ENCODE measurements at regions not wholly inside any gene's neighbourhood (a gene's known extent, or its start where the extent isn't known, plus 50 kb on each side); places are given as distances from the start of the nearest gene placed in this dataset.

DNA sequence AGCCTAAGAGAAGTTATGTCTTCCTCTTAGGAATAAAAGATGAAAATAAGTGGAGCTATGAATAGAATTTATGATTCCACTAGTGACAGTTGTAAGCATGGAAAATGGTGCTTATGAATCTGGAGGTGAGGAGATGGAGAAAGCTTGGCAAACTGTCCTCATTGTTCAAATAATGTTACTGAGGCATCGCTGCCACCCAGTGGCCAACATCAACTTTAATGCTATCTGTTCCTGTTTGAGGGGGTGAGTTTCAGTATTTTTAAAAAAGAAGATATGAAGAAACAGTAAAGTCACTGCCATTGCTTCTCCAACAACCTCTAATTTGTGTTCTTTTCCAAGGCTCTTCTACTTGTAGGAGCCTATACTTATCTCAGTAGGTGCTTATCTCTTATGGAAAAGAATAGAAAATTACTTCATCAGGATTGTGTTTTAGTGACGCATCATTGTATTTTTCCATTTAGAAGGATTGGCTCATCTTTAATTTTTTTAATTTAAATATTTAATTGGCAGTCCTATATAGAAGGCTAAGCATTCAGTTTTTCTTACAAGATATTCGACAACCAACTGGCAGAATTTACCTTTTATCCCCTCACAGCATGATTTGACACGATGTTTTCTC lies 260.4 kb upstream of the P2RY1 start:
- no peak overlapping the region for H3K4me3 Mint-ChIP-seq (ENCODE audit: low read depth, unreplicated experiment)
- no peaks in the 10 kb centered on the region for H3K4me1 Mint-ChIP-seq (ENCODE audit: low read depth, unreplicated experiment)
- no peaks in the 10 kb centered on the region for H3K9me3 Mint-ChIP-seq (ENCODE audit: low read depth, unreplicated experiment)
- intact Hi-C loops (cut with micrococcal nuclease; ENCODE audit: unreplicated experiment): loop anchor here (1.0 to 5.0 kb wide), 4 partner anchors 66 to 387 kb away; no protein-coding TSS in a partner anchor
- TF ChIP-seq, protein P1, sequence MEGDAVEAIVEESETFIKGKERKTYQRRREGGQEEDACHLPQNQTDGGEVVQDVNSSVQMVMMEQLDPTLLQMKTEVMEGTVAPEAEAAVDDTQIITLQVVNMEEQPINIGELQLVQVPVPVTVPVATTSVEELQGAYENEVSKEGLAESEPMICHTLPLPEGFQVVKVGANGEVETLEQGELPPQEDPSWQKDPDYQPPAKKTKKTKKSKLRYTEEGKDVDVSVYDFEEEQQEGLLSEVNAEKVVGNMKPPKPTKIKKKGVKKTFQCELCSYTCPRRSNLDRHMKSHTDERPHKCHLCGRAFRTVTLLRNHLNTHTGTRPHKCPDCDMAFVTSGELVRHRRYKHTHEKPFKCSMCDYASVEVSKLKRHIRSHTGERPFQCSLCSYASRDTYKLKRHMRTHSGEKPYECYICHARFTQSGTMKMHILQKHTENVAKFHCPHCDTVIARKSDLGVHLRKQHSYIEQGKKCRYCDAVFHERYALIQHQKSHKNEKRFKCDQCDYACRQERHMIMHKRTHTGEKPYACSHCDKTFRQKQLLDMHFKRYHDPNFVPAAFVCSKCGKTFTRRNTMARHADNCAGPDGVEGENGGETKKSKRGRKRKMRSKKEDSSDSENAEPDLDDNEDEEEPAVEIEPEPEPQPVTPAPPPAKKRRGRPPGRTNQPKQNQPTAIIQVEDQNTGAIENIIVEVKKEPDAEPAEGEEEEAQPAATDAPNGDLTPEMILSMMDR (IDR thresholded peaks at IDR 0.05; ENCODE audit: unreplicated experiment): peak; percentile 47
- no TSS peak for BruUV-seq (replicated peaks)
- DNase-seq: peak; percentile 60
- no peak overlapping the region for H3K27ac Mint-ChIP-seq (ENCODE audit: unreplicated experiment)
- H3K27me3 Mint-ChIP-seq (ENCODE audit: unreplicated experiment): no peaks in the 10 kb centered on the region
- no peaks in the 10 kb centered on the region for H3K36me3 Mint-ChIP-seq (ENCODE audit: insufficient read depth, unreplicated experiment)
- CTCF ChIA-PET: interaction anchor here (0.8 to 1.6 kb wide), 8 partner anchors 50 to 260 kb away, joined by 3 to 7 read pairs (median 4); partner anchors contain the start of gene P2RY1

DNA sequence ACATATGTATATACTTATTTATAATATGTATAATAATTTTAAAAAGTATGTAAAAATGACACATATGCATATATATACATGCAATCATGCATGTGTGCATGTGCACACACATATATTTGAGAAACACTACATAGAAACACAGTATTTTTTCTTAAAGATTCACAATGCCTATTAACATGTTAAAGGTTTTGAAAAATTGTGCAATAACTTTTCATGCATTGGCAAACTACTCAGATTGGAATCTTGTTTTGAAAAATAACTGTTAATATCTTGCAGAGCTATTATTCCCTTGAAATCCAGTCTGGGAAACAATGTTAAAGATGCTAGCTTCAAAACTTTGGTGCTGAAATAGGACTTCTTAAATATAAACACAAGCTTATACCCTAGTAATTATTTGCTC lies 256.2 kb upstream of the P2RY1 start:
- CTCF ChIA-PET: no interaction called here
- H3K36me3 Mint-ChIP-seq (ENCODE audit: insufficient read depth, unreplicated experiment): no peaks in the 10 kb centered on the region
- H3K27me3 Mint-ChIP-seq (ENCODE audit: unreplicated experiment): no peaks in the 10 kb centered on the region
- H3K4me1 Mint-ChIP-seq (ENCODE audit: low read depth, unreplicated experiment): no peaks in the 10 kb centered on the region
- intact Hi-C loops (cut with micrococcal nuclease; ENCODE audit: unreplicated experiment): no loop called here
- no TSS peak for BruUV-seq (replicated peaks)
- H3K27ac Mint-ChIP-seq (ENCODE audit: unreplicated experiment): no peak overlapping the region
- no peaks in the 10 kb centered on the region for H3K9me3 Mint-ChIP-seq (ENCODE audit: low read depth, unreplicated experiment)
- no peak for DNase-seq
- TF ChIP-seq, protein P1 (IDR thresholded peaks at IDR 0.05; ENCODE audit: unreplicated experiment): no peak
- no peak overlapping the region for H3K4me3 Mint-ChIP-seq (ENCODE audit: low read depth, unreplicated experiment)

DNA sequence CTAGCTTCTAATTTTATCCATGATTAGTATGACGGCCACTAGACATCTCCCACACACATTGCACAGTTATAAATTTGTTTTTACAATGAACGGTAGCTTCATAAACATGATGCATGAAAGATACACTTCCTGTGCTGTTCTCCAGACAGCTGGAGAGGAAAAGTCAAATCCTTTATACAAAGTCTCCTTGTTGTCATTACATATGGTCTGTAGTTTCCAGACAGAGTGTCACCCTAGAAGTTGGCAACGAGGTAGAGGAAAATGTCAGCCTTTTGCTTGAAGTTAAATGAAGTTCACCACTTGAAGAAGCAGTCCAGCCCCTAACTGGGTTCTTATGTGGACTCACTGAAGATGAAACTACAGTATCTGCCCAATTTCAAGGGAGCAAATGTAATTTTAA lies 253.0 kb upstream of the P2RY1 start:
- H3K27me3 Mint-ChIP-seq (ENCODE audit: unreplicated experiment): no peaks in the 10 kb centered on the region
- H3K9me3 Mint-ChIP-seq (ENCODE audit: low read depth, unreplicated experiment): no peaks in the 10 kb centered on the region
- no TSS peak for BruUV-seq (replicated peaks)
- no peaks in the 10 kb centered on the region for H3K36me3 Mint-ChIP-seq (ENCODE audit: insufficient read depth, unreplicated experiment)
- no peaks in the 10 kb centered on the region for H3K4me1 Mint-ChIP-seq (ENCODE audit: low read depth, unreplicated experiment)
- CTCF ChIA-PET: no interaction called here
- TF ChIP-seq, protein P1 (IDR thresholded peaks at IDR 0.05; ENCODE audit: unreplicated experiment): no peak
- intact Hi-C loops (cut with micrococcal nuclease; ENCODE audit: unreplicated experiment): no loop called here
- H3K27ac Mint-ChIP-seq (ENCODE audit: unreplicated experiment): no peak overlapping the region
- no peak overlapping the region for H3K4me3 Mint-ChIP-seq (ENCODE audit: low read depth, unreplicated experiment)
- DNase-seq: no peak

DNA sequence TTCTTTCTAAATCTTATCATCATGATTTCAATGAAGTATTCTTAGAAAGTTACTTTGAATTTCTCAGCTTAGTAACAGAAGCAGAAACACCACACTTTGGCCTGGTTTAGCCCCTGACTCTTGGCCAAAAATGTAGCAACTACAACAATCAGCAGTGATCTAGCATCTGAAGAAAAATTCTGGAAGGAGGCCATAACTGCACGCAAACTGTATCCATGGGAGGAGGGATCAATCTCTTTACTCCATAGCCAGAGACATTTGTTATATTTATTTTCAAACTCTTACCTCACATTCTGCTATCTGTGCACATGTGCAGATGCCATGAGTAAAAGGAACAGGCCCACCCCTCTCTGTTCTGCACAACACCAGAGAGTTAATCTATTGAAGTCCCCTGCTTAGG lies 251.0 kb upstream of the P2RY1 start:
- H3K27me3 Mint-ChIP-seq (ENCODE audit: unreplicated experiment): no peaks in the 10 kb centered on the region
- H3K36me3 Mint-ChIP-seq (ENCODE audit: insufficient read depth, unreplicated experiment): no peaks in the 10 kb centered on the region
- no TSS peak for BruUV-seq (replicated peaks)
- intact Hi-C loops (cut with micrococcal nuclease; ENCODE audit: unreplicated experiment): no loop called here
- H3K9me3 Mint-ChIP-seq (ENCODE audit: low read depth, unreplicated experiment): no peaks in the 10 kb centered on the region
- CTCF ChIA-PET: interaction anchor here (0.6 kb wide), 1 partner anchor 1357 kb away, joined by 3 read pairs; no protein-coding TSS in a partner anchor
- TF ChIP-seq, protein P1 (IDR thresholded peaks at IDR 0.05; ENCODE audit: unreplicated experiment): no peak
- H3K4me3 Mint-ChIP-seq (ENCODE audit: low read depth, unreplicated experiment): no peak overlapping the region
- DNase-seq: no peak
- H3K4me1 Mint-ChIP-seq (ENCODE audit: low read depth, unreplicated experiment): no peaks in the 10 kb centered on the region
- no peak overlapping the region for H3K27ac Mint-ChIP-seq (ENCODE audit: unreplicated experiment)

All from Calu3 (cell line).